GM23248 (cell line): ENCODE measurements at regions not wholly inside any gene's neighbourhood (a gene's known extent, or its start where the extent isn't known, plus 50 kb on each side); places are given as distances from the start of the nearest gene placed in this dataset.

Experiments
- EZH2 ChIP-seq: fragments of 200-600 bp; sonication (generic); IDR thresholded peaks from 2 replicates; pipeline ENCODE4 v1.6.1; 2018; ENCODE audit warnings: antibody characterized with exemption, mild to moderate bottlenecking; ENCODE audit not compliant: insufficient read depth, poor library complexity, severe bottlenecking
- EZH2phosphoT487 ChIP-seq: fragments of 200-600 bp; sonication (generic); IDR thresholded peaks from 2 replicates; pipeline ENCODE4 v1.6.1; 2018; ENCODE audit warnings: antibody characterized with exemption, moderate library complexity, mild to moderate bottlenecking, low read depth; ENCODE audit not compliant: insufficient read depth

DNA sequence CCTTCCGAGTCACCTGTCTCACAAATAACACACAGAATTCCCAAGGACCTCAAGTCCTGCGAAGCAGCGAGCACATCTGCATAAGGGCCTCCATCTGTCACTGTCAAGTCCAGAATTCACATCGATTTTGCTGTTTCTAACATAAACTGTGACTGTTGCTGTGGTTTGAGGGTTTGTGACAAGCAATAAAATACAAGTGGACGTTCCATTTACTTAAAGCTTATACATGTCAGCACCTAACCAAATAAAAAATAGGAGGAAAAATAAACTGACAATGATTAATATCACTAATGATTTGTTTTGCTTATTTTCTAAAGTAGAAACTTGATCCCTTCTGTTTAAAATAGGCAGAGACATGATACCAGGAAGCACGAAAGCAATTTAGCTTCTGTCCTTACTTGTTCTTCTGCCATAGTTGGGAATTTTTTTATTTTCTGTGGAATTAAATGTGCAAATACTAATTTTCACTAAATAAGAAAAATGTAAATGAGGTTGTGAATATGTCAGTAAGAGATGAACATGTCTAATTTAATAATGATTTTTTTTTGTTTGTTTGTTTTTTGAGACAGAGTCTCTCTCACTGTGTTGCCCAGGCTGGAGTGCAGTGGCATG, 279.1 kb downstream of the FGF9 start:
- TF ChIP-seq EZH2phosphoT487: no peak
- TF ChIP-seq EZH2: no peak
